HG03442 (cell line): ENCODE measurements at regions not wholly inside any gene's neighbourhood (a gene's known extent, or its start where the extent isn't known, plus 50 kb on each side); places are given as distances from the start of the nearest gene placed in this dataset.

Experiments
- ATAC-seq: cut with Tn5 transposase; IDR thresholded peaks from one replicate; pipeline ENCODE4 v1.9.1; 2021; ENCODE audit warnings: mild to moderate bottlenecking, moderate library complexity; ENCODE audit not compliant: unreplicated experiment

GRCh38 chr2:147520817-147521216, 324.0 kb upstream of the ACVR2A start:
- ATAC-seq, result no peak

GRCh38 chr2:147519178-147519577, 325.7 kb upstream of the ACVR2A start:
- ATAC-seq, result no peak

DNA sequence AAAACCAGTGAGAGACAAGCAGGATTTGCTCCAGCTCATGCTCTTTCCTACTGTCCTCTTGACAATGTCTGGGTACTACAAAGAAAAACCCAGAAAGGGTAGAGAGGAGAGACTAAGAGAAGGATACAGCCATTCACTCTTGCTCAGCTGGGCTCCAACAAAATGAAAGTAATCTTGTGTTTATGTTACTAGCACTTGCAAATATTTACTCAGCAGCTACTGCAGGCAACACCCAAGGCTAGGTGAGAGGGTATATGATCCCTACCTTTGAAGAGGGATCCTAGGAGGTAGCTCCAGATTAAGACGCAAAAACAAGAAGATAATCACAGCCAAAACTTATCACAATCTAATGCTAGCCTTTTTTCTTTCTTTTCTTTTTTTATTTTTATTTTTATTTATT, 329.6 kb upstream of the ACVR2A start:
- ATAC-seq, result no peak

DNA sequence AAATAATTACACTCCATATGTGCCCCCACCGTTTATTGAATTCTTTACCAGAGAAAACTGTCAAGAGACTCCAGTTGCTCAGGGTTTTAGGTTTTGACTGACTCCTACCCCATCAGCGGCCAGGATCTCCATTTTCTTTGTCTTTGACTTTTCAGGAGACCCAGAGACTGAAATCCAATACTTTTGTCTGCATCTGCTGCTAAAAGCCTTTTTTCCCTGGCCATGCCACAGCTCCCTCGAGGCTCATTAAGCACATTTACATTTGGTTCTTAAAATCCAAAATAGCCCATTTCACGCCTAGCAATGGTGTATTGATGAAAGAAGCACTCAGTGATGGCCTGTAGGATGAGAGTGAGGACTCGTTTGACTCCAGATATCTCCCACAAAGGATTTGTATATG, 332.6 kb upstream of the ACVR2A start:
- no peak for ATAC-seq

- ATAC-seq, result no peak
These were observed 333.3 kb upstream of the ACVR2A start for GRCh38 chr2:147511491-147511948.

- no peak for ATAC-seq
These were observed 335.0 kb upstream of the ACVR2A start for GRCh38 chr2:147509821-147510220.

DNA sequence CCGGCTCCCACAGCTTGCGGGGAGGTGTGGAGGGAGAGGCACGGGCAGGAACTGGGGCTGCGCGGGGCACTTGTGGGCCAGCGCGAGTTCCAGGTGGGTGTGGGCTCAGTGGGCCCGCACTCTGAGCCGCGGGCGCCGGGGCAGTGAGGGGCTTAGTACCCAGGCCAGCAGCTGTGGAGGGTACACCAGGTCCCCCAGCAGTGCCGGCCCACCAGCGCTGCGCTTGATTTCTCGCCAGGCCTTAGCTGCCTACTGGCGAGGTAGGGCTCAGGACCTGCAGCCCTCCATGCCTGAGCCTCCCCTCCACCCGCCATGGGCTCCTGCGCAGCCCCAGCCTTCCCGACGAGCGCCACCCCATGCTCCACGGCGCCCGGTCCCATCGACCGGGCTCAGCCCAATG, 337.9 kb upstream of the ACVR2A start:
- ATAC-seq, result no peak

DNA sequence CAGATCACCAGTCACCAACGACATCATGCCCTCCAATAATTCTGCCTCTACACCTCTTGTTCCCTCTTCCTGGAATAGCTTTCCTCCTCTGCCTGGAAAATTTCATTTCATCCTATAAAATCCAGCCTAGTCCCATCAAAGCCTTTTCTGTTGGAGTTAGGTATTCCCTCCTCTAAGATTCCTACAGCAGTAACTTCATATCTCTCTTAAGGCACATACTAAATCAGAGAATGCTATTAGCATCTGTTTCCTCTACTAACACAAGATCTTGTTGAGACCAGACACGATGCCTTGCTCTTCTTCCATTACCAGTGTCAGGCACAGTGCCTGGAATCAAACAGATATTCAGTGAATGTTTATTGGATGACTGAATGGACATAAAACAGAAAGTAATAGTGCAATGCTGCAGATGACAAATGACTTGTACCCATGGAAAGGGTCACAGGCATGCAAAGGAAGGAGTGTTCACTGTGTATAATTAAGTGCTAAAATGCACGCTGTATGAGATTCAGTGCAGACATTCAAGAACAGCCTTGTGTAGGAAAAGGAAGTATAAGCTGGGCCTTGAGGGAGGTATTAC, 342.0 kb upstream of the ACVR2A start:
- ATAC-seq, result no peak

DNA sequence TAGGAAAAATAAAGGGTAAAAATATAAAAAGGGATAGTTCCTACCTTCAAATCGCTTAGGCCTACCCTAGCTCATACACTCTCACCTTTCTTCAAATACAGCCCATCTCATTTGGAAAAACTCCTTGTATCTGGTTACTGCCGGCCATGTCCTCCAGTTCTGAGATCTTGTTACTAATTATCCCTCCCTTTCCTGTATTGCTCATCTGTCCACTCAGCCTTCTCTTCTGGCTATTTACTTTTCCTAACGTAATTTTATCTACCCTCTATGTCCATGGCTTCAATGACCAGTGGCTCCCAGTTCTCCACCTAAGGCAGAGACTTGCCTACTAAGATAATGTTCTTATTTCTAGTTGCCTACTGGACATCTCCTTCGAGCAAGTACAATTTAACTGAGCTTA, 342.9 kb upstream of the ACVR2A start:
- no peak for ATAC-seq

GRCh38 chr2:147500819-147501395, 343.9 kb upstream of the ACVR2A start:
- no peak for ATAC-seq

GRCh38 chr2:147500229-147500628, 344.6 kb upstream of the ACVR2A start:
- ATAC-seq, result peak; percentile 17

DNA sequence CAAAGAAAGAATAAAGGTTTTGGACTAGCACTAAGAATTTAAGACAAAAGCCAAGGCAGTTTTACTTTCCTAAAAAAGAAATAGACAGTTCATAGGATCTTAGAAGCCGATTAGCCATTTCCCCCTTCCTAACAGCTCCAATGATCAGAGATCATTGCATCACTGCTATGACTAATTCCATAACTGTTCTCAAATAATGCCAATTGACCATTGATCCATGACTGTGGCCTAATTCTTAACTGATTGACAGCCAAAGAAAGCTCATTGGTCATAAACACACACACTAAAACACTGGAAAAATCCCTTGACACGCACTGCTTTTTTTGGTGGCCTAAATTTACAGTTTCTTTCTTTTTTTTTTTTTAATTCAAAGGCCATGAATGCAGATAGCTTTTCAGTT, 345.0 kb upstream of the ACVR2A start:
- ATAC-seq, result peak; percentile 59

DNA sequence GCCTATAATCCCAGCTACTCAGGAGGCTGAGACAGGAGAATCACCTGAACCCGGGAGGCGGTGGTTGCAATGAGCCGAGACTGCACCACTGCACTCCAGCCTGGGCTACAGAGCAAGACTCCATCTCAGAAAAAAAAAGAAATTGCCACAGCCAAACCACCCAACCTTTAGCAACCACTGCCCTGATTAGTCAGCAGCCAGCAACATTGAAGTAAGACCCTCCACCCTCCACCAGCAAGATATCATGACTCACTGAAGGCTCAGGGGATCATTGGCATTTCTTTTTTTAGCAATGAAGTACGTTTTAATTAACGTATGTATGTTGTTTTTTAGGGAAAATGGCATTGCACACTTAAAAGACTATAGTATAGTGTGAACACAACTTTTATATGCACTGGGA, 349.1 kb upstream of the ACVR2A start:
- ATAC-seq, result no peak

DNA sequence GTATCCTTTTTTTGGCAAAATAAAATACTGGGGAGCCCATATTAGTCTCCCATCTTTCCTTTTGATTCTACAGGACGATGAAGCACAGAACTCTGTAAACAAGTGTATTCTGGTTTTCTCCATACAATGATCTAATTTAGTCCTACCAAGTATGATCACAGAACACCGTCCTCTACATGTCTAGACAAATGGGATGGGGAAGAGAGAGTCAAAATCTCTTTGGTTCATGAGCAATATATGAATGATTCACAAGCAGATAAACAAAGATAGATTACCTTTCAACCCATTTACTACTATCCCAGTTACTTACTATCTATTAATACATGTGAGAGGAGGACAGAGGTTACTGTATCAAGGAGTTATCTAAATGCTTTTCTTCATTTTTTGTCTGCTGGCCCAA, 352.4 kb upstream of the ACVR2A start:
- no peak for ATAC-seq

GRCh38 chr2:147491506-147491905, 353.3 kb upstream of the ACVR2A start:
- ATAC-seq, result no peak

DNA sequence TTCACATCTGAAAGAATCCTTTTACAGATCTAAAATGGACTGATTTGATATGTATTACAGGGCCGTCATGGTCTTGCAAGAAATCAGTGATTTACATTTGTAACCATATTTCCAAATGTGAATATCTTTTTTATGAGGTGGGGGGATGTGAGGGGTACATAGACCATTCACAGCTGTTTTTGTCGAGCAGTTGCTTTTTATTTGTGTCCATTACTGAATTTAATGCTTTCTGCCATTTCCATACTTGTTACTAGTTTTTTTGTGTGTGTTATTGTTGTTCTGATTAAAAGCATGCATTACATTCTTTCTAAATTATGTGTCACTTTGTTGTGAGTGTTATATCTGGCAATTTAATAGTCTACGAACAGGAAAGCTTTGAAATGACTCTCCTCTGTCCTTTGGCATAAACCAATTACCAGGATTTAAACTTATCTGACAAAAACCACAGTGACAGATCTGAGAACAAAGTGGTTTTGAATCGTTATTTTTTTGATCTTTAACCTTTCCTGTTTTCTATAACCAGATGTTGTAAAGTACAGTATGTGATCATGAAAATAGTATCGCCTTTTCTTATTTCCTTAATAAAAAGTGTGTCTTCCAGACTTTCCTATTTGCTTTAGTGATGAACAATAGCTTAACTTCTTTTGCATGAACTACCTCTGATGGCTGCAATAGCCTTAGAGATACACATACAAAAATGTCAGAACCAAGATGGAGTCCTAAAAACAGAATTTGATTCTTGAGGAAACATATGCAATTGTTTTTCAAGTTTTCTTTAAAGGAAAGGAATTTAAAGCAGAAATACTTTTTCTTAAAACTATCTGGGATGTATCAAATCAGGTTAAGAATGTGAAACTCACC, 354.2 kb upstream of the ACVR2A start:
- ATAC-seq, result no peak

DNA sequence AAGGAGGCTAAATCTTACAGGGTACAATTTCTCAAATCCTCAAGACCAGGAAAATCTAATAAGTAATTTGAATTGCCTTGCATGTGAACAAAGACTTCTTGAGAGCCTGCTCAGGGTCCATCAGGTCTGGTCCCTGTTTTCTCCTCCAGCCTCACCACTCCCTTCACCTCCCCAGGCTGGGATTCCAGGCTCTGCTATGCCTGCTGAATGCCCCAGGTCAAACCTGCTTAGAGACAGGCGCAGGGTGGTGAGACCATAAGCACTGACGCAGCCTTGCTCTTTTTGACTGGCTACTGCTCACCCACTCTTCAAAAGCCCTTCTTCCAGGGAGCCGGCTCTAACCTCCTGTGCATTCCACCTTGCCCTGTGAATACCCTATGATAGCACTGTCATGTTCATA, 356.4 kb upstream of the ACVR2A start:
- ATAC-seq, result no peak

DNA sequence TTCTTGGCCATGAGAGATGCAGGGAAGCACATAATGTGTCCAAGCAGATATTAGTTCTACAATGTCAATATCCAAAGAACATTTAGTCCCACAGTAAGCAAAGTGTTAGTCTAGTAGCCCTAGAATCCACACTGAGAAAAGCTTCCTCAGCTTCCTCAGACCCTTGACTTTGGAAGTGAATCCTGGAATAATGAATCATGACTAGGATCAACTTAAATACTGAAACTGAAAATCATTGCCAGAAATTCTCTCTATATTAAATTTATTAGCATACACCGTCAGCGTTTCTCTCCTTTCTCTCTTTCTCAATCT, 356.9 kb upstream of the ACVR2A start:
- no peak for ATAC-seq

DNA sequence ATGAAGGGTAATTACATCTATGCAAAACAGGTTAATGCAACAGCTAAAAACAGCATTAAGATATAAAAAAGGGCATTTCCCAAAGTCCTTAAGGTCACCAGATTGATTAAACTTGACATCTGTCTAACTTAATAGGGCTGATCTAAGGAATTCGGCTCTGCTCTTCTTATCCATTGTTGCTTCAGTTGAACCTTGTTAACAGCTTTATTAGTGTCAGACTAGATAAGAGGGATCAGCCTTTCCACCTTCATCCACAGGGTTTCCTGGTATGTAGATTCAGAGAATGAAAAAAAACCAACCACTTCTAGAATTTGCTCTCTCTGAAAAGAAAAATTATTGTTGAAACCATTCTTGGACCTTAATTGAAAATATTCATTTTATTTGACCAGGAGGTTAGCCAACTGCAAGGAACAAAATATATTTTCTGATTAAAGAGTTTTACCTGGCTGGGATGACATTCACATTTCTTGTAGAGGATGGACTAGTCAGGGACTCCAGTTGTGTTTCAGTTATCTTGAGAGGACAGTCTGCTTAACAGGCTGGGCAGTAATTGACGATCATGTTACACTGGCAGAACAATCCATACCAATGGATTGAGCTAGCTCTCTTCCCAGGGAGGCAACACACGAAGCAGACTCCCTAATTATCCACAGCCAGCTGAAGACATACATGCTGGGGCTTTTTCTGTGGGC, 357.4 kb upstream of the ACVR2A start:
- ATAC-seq, result no peak

DNA sequence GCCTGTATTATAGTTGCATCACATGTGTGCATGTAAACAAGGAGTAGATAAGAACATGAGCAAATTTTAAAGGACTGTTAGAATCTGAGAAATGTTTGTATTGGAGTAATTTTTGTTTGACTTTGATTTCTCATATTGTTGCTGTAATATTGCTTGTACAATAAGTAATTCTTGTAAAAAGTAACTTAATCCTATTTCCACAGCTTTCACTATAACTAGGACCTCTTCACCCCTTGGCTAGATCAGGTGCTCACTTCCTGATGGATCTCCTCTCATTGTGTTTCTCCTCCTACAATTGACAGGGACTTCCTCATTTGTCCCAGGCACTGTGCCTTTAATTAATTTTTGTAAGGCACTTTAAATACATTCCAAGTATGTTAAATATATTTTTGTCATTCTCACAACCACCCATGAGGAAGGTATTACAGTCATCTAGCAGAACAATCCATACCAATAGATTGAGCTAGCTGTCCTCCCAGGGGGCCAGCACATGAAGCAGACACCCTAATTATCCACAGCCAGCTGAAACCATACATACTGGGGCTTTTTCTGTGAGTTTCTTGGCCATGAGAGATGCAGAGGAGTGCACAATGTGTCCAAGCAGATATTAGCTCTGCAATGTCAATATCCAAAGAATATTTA, 359.5 kb upstream of the ACVR2A start:
- ATAC-seq, result no peak

DNA sequence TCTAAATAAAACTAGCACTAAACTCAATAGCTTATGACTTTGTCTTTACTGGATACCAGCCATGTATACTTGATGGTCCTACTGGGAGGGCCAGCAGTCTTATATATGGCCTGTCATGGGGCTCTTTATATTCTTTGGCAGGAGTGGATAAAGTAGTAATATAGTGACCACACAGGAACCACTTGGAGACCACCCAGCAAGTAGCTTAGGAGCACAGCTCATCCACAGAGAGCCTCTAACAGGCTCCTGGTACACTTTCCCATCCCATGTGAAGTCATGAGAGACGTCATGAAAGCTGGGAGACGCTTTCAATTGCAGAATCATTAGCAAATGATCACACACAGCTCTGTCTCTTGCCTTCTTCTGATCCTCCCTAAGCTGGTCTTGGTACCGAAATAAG, 360.9 kb upstream of the ACVR2A start:
- ATAC-seq, result no peak
